ENCODE measurements at regions not wholly inside any gene's neighbourhood (a gene's known extent, or its start where the extent isn't known, plus 50 kb on each side); places are given as distances from the start of the nearest gene placed in this dataset.

DNA sequence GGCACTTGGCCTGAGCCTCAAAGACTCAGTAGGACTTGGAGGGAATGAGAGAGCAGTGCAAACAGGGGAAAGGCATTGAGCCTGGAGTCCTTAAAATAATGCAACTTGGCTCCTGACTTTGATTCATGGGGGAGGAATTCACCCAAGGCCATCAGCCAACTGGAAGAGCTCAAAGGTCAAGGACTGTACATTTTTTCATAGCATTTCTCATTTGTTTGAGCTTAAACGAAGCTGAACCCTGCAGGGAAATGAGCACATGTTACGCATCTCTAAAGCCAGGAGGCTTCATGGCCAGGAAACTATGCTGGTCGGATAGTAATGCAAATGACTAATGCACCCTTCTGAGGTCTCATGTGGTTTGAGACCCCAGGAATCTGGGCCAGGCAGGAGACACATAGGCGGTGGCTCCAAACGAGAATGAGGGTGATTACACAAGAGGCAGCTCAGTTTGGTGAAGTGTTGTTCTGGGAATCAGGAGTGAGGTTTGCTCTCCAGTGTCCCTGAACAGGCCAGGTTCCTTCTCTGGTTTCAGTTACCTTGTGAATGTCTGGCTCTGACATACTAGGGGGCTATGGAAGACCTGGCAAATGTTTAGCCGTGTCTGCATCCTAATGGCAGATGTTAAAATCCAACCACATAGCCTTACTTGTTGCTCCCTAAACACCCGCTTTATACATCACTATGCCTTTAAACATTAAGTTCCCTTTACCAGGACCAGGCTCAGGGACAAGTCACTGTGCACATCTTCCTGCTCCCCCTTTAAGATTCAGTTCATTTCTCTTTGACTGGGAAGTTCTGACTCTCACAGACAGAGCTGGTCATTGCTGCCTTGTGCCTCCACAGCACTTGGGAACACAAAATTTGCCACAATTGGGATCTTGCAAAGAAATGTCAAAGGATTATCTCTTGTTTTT is 503.9 kb upstream of the USP24 start:
- no peak for DNase-seq (ENCODE audit: low read depth in 2 of 2)

DNA sequence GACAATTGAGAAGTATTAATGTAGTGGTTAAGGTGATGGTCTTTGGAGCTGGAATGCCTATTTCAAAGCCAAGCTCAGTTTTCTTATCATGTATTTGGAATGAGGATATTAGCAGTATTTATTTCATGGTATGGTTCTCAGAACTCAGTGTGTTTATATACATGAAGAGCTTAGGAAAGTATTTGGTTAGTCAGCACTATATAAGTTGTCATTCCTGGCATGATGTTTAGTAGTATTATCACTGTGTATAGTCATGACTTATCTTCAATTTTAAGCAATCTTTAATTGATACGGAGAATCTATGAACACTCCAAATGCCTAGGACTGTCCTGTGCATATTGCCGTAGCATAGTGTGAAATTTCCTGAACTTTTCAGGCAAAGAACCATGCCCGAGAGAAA is 501.9 kb upstream of the USP24 start:
- no peak for DNase-seq (ENCODE audit: low read depth in 2 of 2)

DNA sequence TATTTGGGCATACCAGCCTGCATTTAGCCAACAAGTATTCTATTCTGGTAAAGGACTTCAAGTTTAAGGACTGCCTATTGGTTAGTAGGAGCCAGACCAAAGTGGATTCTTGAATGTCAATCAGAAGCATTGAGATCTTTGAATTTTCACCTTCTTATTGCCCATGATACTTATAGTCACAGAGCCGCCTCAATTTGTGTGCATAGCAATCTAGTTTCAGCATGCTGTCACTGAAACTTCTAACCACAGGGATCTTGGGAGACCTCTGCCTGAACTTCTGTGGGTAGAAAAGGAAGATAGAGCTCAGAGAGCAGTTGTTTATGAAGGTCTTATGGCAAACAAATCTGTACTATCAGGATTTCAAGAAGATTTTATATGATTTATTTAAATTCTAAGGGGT is 501.4 kb upstream of the USP24 start:
- DNase-seq (ENCODE audit: low read depth in 2 of 2) = no peak

DNA sequence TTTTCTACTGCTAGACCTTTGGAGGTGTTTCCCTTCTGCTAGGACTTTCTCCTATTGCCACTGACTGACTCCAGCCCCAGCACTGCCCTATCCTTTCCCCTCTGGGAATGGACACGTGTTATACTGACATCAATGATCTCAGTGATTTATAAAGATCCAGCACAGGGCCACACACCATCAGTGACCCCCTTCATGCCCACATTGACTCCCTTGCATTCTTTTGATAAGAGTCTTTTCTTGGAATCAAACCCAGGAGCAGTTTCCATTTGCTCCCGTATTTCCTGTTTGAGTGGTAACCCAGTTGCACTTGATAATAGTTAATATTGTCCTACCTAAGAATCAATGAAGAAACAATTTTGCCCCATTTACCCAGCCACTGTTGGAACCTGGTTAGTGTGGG is 501.0 kb upstream of the USP24 start:
- no peak for DNase-seq (ENCODE audit: low read depth in 2 of 2)

DNA sequence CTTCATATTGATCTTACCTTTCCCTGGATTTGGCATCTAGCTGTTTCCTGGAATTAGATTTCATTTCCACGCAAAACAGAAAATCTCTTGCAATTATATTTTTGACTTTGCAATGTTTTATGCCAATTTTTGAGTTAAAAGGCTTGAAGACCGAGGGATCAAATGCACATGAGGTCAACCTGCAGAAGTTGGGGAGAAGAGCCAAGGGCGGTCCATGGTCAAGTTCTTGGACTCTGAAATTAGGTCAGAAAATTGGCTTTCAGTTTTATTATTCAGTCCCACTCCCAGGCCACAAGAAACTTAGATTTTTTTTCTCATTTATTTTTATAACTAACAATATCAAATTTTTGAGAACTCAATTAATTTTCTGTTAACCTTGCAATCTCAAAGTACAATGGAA is 499.1 kb upstream of the USP24 start:
- no peak for DNase-seq (ENCODE audit: low read depth in 2 of 2)

DNA sequence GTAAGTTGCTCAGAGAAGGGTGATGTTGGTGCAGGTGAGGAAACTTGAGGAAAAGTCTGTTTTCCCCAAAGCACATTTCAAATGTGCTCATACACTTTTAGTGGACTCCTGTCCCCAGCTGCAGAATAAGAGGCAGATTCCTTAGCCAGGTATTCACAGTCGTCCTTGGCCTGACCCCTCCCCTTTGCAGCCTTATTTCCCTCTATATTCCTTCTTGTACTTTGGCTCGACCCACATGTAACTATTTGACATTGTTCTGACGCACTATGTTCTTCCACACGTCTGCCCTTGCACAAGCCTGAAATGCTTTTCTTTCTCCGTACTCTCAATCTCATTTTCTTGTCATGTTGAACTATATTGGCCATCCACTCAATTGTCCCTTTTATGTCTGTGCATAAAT is 498.4 kb upstream of the USP24 start:
- no peak for DNase-seq (ENCODE audit: low read depth in 2 of 2)

DNA sequence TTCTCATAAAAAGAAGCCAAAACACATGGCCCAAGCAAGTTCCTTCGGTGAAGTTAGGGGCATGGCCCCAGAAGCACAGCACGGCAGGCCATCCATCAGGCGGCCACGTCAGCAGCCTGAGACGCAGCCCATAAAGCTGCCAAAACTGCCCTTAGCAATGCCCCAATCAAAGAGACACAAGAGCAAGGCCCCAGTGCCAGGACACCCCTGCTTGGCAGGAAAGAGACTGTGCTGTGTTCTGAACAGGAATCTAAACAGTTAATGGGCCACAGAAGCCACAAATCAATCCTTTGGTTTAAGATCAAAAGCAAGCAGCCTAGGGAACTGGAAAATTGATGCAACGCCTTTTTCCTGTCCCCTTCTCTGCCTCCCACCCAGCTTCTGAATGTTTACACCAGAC is 497.0 kb upstream of the USP24 start:
- DNase-seq (ENCODE audit: low read depth in 2 of 2) = no peak

- no peak for DNase-seq (ENCODE audit: low read depth in 2 of 2)
These were observed 493.6 kb upstream of the USP24 start for GRCh38 chr1:55708781-55709180.

DNA sequence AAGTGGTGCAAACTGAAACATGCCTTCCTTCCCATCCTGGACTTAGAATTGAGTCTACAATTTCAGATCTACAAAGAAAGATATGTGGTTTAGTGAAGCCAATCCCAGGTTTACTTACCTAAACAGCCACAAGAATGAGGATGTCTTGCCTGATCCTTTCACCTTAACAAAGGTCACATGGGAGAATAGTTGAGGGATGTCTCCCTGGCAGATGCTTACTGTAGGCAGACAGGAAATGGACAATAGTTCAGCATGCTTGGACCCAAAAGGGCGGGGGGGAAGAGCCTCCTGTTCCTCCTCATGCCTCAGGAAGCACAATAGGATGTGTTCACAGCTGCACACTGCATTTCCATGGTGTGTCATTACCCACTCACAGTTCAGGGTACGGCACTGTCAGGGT is 492.7 kb upstream of the USP24 start:
- DNase-seq (ENCODE audit: low read depth in 2 of 2) = no peak

GRCh38 chr1:55707196-55707595 is 492.0 kb upstream of the USP24 start:
- no peak for DNase-seq (ENCODE audit: low read depth in 2 of 2)

DNA sequence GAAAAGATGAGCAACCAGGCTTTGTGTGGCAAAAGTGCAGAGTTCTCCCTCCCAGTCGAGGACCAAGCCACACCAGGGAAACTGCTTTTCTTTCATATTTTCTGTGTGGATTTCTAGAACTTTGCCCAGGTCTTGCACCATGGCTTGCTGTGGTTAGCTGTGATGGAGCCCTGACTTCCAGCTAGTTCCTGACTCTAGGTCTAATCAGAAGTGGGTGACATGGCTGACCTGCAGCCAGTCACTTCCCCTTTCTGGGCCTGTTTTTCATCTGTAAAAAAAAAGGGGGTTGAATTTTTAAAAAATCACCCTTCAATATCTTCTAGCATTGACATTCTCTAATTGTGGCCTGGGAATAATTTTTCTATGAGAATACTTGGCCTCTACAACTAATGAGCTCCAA is 491.2 kb upstream of the USP24 start:
- DNase-seq (ENCODE audit: low read depth in 2 of 2) = no peak

GRCh38 chr1:55703726-55704363 is 488.7 kb upstream of the USP24 start:
- no peak for DNase-seq (ENCODE audit: low read depth in 2 of 2)

DNA sequence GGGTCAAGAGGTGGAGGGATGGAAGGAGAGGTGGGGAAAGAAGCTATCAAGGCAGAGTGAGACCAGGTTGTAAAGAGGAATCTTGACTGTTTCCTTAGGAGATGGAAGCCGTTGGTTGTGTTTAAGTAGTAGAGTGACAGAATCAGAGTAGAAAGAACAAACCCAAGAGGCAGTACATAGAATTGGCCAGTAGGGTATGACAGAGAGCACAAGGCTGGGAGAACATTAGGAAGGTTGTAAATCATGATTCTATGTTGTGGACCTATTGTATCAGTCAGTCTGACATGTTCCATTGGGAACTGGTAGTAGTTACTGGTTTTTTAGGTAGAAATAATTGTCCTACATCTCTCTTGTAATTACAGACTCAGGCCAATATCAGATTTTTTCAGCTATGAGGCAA is 486.9 kb upstream of the USP24 start:
- no peak for DNase-seq (ENCODE audit: low read depth in 2 of 2)

DNA sequence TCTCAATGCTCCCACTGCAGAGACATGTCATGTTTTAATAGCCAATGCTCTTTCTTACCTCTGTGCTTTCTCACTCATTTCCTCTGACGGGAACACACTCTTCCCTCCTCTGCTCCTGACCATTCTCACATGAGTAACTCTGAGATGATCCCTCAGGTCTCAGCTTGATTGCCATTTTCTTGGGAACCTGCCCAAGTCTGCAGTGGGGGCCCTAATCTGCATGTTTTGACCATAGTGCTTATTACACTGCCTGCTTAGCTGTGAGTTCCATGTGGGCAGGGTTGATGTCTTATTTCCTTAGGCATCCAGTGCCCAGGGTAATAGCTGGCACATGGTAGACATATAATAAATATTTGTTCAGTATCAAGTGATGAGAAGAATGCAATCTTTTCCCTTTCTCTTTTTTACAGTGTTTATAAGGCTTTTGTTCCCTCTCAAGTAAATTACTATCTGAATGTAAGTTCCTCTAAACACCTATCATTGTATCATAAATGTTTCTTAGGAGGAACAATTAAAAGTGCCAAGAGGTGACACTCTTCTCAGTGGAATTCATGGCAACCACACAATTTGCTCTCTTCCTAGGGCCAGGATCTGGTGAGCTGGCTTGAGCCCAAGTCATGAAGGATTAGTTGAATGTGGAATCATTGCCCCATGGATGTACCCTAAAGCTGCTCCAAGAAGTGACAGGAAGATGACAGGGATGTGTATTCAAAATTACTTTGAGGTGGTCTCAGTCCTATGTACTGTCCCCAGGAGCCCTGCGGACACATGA is 485.4 kb upstream of the USP24 start:
- no peak for DNase-seq (ENCODE audit: low read depth in 2 of 2)

DNA sequence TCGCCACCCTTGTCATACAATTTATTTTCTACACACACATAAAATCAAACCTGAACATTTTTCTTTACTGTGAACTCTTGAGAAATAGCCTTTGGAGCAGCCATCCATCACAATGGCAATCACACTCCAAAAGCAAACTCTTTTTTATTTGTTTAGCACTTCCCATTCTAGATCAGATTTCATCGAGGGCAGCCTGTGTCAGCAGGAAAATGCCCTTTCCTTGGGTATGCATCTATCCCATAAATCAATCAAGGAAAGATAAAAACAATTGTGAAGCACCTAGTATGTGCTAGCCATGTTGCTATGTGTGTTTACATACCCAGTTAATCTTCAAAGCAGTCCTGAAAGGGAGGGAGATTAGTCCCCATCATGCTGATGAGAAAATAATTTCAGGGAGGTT is 484.1 kb upstream of the USP24 start:
- DNase-seq (ENCODE audit: low read depth in 2 of 2) = no peak

- DNase-seq (ENCODE audit: low read depth in 2 of 2) = no peak
These were observed 482.9 kb upstream of the USP24 start for GRCh38 chr1:55697997-55698535.

- DNase-seq (ENCODE audit: low read depth in 2 of 2) = no peak
These were observed 481.7 kb upstream of the USP24 start for GRCh38 chr1:55696891-55697290.

GRCh38 chr1:55696181-55696754 is 481.1 kb upstream of the USP24 start:
- DNase-seq (ENCODE audit: low read depth in 2 of 2) = no peak

DNA sequence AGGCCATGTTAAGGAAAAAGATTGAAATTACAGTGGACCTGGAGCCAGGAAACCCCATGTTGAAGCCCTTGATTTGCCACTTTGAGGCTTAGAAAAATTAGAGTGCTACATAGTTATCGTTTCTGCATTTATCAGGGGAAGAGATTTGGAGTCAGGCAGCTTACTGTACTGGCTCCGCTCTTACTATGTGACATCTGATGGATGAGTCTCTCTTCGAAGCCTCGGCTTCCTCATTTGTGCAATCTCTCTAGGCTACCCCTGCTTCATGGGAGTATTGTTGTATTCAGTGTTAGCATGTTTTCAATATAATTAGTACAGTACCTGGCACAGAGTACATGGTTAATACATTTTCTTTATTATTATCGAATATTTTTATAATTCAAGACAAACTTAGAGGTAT is 480.4 kb upstream of the USP24 start:
- DNase-seq (ENCODE audit: low read depth in 2 of 2) = no peak

GRCh38 chr1:55695151-55695550 is 480.0 kb upstream of the USP24 start:
- DNase-seq (ENCODE audit: low read depth in 2 of 2) = no peak

DNA sequence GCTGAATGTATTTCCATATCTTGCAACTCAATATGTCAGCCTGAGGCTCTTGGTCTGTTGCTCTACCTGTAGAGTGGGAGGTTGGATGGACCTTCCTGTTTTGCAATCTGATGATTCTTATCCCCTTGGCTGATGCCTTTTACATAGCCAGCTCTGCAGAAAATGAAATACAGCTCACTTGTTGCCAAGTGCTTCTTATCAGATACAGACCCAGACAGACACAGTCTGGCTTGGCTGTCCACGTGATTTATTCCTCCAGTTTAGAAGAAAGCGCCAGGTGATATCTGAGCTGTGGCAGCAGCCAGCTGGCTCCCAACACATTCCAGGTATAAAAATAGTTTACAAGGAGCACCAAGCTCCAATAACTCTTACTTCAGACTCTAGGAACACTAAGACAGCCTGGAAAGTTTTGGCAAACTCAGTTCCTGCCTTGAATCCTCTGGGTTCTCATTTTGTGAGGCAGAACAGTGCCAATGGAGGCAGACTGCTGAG is 479.2 kb upstream of the USP24 start:
- DNase-seq (ENCODE audit: low read depth in 2 of 2) = no peak

- no peak for DNase-seq (ENCODE audit: low read depth in 2 of 2)
These were observed 477.6 kb upstream of the USP24 start for GRCh38 chr1:55692726-55693125.
